ENCODE measurements at regions not wholly inside any gene's neighbourhood (a gene's known extent, or its start where the extent isn't known, plus 50 kb on each side); places are given as distances from the start of the nearest gene placed in this dataset.

DNA sequence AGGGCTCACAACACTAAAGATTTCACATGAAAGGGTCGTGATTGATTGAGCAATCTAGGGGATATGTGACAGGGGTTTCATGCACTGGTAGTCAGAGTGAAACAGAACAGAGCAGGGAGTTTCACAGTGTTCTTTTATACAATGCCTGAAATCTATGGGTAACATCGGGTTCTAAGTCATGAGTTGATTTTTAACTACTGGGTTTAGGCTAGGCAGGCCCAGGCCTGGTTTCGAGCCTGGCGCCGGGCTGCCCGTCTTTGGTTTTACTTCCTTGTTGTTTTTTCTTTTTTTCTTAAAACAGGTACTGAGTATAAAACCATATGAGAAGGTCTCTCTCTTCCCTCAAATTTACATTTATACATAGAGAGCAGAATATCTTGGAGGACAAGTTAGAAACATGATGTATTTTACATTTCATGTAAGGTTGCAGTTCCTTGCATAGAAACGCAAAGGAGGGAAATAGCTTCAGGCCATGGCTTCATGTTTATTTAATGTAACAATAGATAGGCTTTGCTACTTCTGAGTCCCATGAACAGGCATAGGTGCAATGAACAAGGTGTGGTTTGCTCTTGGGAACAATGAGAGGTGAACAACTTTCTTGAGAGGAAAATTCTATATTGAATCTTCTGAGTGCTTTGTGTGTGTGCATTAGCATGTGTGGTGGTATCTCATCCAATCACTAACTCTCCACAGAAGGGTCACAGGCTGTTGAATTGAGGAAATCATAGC is 128.9 kb upstream of the RXFP2 start:
- 90 to 94% methylated on average over 7 of the region's 7 CpGs for WGBS, 2 donors
- intact Hi-C loops (cut with DNase I; ENCODE audit: low total_unique reads): no loop called here
- TF ChIP-seq, protein P1, sequence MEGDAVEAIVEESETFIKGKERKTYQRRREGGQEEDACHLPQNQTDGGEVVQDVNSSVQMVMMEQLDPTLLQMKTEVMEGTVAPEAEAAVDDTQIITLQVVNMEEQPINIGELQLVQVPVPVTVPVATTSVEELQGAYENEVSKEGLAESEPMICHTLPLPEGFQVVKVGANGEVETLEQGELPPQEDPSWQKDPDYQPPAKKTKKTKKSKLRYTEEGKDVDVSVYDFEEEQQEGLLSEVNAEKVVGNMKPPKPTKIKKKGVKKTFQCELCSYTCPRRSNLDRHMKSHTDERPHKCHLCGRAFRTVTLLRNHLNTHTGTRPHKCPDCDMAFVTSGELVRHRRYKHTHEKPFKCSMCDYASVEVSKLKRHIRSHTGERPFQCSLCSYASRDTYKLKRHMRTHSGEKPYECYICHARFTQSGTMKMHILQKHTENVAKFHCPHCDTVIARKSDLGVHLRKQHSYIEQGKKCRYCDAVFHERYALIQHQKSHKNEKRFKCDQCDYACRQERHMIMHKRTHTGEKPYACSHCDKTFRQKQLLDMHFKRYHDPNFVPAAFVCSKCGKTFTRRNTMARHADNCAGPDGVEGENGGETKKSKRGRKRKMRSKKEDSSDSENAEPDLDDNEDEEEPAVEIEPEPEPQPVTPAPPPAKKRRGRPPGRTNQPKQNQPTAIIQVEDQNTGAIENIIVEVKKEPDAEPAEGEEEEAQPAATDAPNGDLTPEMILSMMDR (IDR thresholded peaks at IDR 0.05): no peak
- no peak for TF ChIP-seq POLR2A (IDR thresholded peaks at IDR 0.05)

DNA sequence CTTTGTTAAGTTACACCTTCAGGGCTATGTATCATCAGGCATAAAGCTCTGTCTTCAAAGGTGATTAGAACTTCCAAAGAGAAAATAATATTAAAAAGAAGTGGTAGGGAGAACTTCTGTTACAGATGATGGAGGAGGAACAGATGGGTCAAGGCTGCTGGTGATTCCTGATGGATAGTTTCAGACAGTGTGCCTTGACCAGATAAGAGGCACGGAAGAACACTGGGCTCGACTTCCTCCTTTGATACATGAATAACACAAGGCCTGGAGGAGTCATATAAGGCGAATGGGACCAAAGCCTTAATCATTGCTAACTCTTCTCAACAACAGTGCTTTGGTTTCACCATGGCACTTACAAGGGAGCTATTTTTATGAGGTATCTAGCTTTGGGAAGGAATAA is 128.1 kb upstream of the RXFP2 start:
- intact Hi-C loops (cut with DNase I; ENCODE audit: low total_unique reads): no loop called here
- no peak for TF ChIP-seq POLR2A (IDR thresholded peaks at IDR 0.05)
- TF ChIP-seq, protein P1 (IDR thresholded peaks at IDR 0.05): no peak
- 89 to 92% methylated on average over 3 of the region's 3 CpGs for WGBS, 2 donors
- DNase-seq (ENCODE audit: low spot score in 2 of 2): no peak
- no peak overlapping the region for H3K4me3 ChIP-seq (ENCODE audit: low read depth, poor library complexity, severe bottlenecking)

More for the DNA sequence above, 128.9 kb upstream of the RXFP2 start:
- H3K4me3 ChIP-seq (ENCODE audit: low read depth, poor library complexity, severe bottlenecking): no peak overlapping the region
- no peak for DNase-seq (ENCODE audit: low spot score in 2 of 2)

DNA sequence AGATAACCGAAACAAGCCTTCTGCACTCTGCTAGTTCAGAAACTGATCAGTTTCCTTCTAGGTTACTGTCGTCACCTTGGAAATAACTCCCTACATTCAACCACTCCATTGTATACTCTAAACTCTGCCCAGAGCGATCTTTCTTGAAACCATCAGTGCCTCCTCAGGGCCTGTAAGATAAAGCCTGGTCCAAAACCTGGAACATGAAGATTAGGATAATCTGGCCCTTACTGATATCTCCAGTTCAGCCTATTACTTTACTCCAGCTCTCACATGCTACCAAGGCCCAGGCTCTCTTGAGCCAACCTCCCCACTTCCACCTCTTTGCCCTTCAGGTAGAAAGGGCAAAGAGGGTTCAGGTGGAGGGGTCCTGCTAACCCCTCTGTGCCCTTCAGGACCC is 125.3 kb upstream of the RXFP2 start:
- TF ChIP-seq, protein P1 (IDR thresholded peaks at IDR 0.05): no peak
- TF ChIP-seq POLR2A (IDR thresholded peaks at IDR 0.05): no peak
- DNase-seq (ENCODE audit: low spot score in 2 of 2): no peak
- no peak overlapping the region for H3K4me3 ChIP-seq (ENCODE audit: low read depth, poor library complexity, severe bottlenecking)
- 90 to 99% methylated on average over 3 of the region's 3 CpGs for WGBS, 2 donors
- intact Hi-C loops (cut with DNase I; ENCODE audit: low total_unique reads): no loop called here

DNA sequence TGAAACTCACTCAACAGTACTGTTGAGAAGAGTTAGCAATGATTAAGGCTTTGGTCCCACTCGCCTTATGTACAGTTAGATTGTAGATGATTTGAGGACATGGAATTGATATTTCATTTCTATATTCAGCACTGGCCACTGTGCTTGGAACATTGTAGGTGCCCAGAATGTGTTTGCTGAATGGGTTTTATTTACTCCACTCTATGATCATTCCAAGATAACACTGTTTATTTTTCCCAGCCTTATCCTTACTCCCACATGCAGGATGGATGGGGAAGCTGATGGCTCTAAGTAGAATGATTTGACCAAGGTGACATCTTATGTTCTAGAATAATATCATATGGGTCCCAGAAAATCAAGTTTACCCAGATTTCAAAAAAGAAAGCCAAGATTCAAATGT is 124.6 kb upstream of the RXFP2 start:
- H3K4me3 ChIP-seq (ENCODE audit: low read depth, poor library complexity, severe bottlenecking): no peak overlapping the region
- DNase-seq (ENCODE audit: low spot score in 2 of 2): no peak
- intact Hi-C loops (cut with DNase I; ENCODE audit: low total_unique reads): no loop called here
- WGBS, 2 donors: 86 to 88% methylated on average over 1 of the region's 1 CpG
- no peak for TF ChIP-seq POLR2A (IDR thresholded peaks at IDR 0.05)
- TF ChIP-seq, protein P1 (IDR thresholded peaks at IDR 0.05): no peak

DNA sequence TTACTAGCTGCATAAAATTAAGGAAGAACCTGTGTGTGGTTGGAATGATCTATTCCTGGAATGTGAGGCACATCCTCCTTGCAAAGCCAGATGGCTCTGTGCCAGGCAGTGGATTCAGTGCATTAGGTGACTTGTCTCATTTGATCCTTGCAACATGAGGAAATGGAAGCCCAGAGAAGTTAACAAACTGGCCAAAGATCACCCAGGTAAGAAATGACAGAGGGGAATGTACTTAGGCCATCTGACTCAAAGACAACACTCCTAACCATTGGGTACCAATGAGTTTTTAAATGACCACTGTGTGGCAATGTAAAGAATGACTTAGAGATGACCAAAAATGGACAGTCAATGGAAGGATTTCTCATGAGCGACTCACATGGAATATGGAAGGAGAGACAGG is 114.2 kb upstream of the RXFP2 start:
- intact Hi-C loops (cut with DNase I; ENCODE audit: low total_unique reads): no loop called here
- WGBS, 2 donors: 86 to 100% methylated on average over 1 of the region's 1 CpG
- DNase-seq (ENCODE audit: low spot score in 2 of 2): no peak
- no peak overlapping the region for H3K4me3 ChIP-seq (ENCODE audit: low read depth, poor library complexity, severe bottlenecking)
- TF ChIP-seq, protein P1 (IDR thresholded peaks at IDR 0.05): no peak
- no peak for TF ChIP-seq POLR2A (IDR thresholded peaks at IDR 0.05)
